Cerebellar cortex (tissue), 1 donor: ENCODE measurements at regions not wholly inside any gene's neighbourhood (a gene's known extent, or its start where the extent isn't known, plus 50 kb on each side); places are given as distances from the start of the nearest gene placed in this dataset.
"Not testable (repeated sequence)": the region's sequence is repeated elsewhere in the genome, so short reads cannot be mapped to it uniquely, and the experiment has no call there.

Source experiments
- DNase-seq: peaks from one replicate; pipeline ENCODE4 v3.0.0-alpha.2; 2015; ENCODE audit warnings: low spot score

DNA sequence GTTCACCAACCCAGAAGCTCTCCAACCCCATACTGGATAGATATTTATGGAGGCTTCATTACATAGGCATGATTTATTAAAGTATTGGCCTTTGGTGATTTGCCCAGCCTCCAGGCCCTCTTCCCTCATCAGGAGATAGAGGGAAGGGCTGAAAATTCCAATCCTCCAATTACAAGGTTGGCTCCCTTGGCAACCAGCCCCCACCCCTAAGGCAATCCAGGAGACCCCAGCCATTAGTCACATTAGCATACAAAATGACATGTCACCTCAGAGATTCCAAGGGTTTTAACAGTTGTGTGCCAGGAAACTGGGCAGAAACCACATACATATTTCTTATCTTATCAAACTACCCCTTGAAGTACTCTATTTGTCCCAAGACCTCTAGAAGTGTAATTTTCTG is 210.0 kb downstream of the HINT1 start:
- DNase-seq: no peak

DNA sequence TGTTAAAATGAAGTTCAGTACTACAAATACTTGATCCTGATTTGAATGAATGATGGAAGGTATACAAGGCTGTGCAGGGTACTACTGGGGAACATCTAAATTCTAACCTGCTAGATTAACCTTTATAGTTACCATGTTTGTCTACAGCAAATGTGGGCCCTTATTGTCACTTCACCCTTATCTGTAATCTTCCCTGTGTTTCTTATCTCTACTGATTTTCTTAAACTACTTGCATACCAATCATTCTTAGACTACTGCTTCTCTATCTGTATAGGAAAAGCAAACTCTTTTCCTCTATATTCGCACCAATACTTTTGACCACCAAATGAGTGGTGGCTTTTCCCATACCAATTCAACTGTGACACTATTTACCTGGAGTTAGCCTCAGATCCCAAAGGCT is 210.7 kb downstream of the HINT1 start:
- DNase-seq: no peak

DNA sequence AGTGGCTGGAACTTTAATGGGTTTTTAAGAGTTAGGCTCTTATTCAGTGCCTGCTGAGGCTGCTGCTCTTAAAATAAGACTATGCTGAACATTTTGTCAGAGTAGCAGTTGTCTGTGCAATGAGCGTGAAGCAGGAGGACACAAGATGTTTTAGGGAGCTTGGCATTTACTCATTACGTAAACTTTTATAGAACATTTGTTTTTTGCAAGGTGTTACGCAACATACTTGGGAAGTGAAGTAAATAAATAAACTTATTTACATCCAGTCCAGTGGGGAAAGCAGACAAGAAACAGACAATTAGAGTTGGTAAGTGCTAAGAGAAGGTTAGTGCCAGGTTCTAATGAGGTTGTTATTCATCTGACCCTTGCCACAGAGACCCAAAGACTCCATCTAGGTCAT is 226.0 kb downstream of the HINT1 start:
- no peak for DNase-seq

DNA sequence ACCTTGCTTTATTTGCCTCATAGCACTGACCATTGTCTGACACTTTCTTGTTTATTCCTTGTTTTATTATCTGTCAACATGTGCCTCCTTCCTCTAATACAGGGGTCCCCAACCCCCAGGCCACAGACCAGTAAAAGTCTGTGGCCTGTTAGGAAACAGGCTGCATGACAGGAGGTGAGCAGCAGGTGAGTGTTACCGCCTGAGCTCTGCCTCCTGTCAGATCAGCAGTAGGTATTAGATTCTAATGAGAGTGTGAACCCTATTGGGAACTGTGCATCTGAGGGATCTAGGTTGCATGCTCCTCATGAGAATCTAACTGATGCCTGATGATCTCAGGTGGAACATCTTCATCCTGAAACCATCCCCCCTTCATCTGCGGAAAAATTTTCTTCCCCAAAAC is 228.0 kb downstream of the HINT1 start:
- DNase-seq: no peak

DNA sequence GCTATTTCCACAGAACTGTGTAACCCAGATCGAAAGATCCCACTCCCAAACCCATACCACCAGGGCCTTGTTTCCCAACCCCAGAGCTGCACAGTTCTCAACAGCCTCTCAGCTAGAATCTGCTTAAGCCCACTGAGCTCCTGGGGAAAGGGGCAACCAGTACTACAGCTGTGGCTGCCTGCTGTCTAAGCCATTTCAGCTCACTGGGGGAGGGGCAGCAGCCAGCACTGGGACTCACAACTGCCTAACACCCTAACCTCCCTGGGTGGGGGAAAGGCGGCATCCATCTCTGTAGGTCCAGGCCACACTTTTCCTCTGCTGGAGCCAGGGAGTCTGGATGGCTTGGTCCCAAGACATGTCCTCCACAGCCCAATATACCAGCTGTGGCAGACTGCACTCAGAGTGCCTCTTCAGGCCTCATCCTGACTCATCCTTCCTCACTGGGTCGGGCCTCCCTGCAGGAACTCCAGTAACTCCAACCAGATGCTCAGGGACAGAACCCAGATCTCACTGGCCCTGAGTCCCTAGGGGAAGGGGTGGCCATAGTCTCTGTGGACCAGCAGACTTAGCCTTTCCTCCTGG is 241.4 kb downstream of the HINT1 start:
- DNase-seq: no peak

DNA sequence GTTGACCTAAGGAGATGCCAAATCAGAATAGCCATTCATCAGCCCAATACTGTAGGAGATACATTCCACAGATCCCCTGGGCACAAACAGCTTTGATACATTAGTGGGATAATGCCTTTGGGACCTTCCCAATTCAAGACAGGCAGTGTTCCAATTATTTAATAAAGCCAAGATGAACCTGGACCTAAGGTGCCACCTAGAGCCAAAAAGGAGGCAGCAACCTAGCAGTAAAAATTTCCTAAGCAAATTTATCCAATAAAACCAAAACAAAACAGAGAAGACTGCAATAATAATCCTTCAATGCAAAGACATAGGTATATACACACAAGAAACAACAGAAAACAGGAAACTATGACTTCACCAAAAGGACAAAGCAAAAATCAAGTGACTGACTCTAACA is 253.0 kb downstream of the HINT1 start:
- DNase-seq: no peak

DNA sequence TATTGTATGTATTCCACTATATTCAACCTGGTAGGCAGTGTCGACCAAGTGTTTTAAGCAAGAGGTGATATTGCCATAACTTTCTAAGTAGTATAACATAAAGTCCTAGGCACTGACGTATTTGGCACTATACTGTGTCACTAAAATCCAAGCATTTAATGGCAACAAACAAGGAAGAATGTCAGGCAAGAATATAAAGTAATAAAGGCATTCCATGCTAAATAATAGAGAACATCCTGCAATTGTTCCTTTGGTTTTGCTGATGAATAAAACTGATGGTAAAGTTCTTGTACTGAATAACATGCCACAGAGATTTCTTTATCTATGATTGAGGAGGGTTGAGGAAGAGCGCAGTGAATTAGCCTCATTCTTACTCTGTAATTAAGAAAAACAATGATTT is 256.9 kb downstream of the HINT1 start:
- no peak for DNase-seq

DNA sequence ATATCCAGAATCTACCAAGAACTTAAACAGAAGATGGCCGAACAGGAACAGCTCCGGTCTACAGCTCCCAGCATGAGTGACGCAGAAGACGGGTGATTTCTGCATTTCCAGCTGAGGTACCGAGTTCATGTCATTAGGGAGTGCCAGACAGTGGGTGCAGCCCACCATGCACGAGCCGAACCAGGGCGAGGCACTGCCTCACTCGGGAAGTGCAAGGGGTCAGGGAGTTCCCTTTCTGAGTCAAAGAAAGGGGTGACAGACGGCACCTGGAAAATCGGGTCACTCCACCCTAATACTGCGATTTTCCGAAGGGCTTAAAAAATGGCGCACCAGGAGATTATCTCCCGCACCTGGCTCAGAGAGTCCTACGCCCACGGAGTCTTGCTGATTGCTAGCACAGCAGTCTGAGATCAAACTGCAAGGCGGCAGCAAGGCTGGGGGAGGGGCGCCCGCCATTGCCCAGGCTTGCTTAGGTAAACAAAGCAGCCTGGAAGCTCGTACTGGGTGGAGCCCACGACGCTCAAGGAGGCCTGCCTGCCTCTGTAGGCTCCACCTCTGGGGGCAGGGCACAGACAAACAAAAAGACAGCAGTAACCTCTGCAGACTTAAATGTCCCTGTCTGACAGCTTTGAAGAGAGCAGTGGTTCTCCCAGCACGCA is 267.4 kb downstream of the HINT1 start:
- not testable (repeated sequence) for DNase-seq

DNA sequence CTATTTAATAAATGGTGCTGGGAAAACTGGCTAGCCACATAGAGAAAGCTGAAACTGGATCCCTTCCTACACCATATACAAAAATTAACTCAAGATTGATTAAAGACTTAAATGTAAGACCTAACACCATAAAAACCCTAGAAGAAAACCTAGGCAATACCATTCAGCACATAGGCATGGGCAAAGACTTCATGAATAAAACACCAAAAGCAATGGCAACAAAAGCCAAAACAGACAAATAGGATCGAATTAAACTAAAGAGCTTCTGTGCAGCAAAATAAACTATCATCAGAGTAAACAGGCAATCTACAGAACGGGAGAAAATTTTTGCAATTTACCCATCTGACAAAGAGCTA is 267.9 kb downstream of the HINT1 start:
- DNase-seq: not testable (repeated sequence)

DNA sequence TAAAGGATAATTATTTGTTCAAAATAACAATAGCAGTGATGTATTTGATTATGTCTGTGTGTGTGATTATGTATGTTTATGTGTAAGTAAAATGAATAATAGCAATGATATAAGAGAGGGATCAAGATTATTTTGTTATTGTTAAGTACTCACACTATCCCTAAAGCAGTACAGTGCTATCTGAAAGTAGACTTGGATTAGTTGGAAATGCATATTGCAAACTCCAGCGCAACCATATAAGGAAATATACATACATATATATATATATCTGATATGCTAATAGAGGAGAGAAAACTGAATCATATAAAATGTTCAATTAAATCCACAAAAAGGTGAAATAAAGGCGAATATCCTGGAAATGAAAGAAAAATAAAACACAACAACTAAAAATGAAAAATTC is 268.4 kb downstream of the HINT1 start:
- no peak for DNase-seq

DNA sequence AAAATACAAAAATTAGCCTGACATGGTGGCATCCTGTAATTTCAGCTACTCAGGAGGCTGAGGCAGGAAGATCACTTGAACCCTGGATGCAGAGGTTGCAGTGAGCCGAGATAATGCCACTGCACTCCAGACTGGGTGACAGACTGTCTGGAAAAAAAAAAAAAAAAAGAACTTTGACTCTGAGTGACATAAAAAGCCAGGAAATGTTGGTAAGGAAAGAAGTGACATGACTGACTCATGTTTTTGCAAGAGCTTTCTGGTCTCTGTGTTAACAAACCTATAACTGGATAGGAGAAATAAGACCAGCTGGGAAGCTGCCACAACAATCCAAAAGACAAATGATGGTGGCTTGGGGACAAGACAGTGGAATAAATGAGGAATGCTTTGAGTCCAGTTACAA is 272.1 kb downstream of the HINT1 start:
- DNase-seq: no peak

DNA sequence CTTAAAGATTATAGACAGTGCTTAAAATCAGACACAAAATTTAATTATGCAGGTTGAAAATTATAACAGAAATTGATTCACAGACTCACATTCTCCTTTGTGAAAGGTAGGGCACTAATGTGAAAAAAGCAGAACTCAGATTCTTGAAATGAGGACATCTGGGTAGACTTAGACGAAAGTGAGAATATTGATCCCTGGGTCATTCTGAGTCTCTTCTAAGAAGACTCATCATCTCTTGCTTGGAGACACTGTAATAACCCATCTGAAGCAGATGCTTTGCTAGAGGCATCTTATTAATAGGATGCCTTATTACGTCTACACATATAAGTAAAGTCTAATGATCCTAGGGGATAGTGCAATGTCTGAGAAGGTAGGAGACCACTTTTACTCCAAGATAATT is 274.4 kb downstream of the HINT1 start:
- DNase-seq: no peak

DNA sequence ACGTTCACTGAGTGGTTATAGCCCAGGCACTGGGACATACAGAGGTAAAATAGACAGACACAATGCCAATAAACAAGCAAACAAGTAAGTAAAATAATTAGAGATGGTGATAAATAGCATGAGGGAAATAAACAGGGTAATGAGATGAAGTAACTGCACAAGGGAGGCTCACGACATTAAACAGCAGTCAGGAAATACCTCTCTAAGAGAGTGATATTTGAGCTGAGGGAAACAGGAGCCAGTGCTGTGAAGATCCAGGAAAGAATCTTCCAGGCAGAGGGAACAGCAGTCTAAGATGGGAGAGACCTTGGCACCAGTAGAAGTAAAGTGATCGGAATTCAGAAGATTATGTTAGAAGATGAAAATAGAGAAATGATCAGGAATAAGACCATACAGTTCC is 279.4 kb downstream of the HINT1 start:
- DNase-seq: no peak

DNA sequence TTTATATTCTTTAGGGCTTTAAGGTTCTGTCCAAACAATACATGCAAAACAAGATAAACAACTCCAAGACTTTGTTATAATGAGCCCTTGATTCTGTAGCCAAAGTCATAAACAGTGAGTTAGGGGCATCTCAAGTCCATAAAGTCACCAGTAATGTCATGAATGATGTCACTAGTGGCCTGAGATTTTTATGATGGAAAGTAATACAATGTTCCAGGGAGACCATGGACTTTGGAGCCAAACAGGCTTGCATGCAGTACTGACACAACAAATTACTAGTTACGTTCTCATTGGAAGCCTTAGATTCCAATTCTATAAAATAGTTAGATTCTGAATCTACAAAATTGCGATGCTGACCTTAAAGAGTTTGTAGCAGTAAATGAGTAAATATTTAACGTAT is 280.0 kb downstream of the HINT1 start:
- DNase-seq: no peak

DNA sequence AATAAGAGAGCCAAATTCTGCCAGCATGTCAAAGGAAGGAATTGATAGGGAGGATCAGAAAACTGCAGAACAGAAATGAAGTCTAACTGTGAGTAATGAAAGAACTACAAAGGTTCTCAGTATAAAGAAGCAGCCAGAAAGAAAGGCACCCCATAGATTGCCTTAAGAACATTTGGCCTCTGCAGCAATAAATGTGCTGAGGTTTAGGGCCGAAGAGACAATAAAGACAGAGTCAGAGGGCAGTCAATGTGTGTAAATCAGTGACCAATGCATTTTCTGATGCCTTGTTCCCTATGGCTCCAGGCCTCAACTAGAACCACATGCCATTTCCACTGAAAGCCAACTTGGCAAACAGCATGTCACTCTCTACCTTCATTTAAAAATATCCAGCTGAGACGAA is 281.0 kb downstream of the HINT1 start:
- DNase-seq: no peak

DNA sequence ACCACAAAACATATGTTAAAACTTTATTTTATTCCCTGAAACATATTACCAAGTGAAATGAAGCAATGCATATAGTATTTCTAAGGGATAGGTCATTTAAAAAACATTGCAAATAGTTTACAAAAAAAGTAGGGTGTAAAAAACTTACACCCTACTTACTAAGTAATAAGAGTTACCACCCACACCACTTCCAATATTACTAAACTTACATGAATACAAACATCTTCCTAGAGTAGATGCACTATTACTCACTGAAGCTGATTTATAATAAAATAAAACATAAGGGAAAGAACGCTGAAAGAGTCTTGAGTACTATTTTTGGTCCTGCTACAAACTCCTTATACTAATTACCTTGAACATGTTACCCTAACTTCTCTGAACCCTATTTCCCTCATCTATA is 289.4 kb downstream of the HINT1 start:
- no peak for DNase-seq

DNA sequence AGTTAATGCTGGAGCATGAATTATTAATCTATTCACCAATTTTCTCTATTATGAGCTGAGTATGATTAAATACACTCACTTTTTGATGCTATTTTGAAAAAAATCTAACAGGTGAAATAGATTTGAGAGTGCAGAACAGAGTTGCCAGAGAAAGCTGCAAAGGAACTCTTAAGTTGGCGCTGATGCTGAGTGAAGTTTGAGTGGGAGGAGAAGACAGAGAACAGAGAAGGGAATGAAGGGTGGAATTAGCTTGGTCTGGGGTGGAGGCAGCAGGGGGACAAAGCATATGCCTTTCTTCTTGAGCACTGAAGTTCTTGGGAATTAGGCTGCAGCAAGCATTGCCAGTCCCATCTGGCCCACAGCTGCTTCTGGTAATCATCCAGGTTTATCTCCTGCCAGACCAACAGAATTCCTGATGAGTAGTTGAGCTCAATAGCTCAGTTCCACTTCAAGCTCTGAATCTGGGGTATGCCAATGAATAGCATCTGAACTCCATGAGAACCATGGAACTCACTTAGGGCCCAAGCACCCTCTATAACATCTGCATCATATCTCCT is 290.1 kb downstream of the HINT1 start:
- no peak for DNase-seq

DNA sequence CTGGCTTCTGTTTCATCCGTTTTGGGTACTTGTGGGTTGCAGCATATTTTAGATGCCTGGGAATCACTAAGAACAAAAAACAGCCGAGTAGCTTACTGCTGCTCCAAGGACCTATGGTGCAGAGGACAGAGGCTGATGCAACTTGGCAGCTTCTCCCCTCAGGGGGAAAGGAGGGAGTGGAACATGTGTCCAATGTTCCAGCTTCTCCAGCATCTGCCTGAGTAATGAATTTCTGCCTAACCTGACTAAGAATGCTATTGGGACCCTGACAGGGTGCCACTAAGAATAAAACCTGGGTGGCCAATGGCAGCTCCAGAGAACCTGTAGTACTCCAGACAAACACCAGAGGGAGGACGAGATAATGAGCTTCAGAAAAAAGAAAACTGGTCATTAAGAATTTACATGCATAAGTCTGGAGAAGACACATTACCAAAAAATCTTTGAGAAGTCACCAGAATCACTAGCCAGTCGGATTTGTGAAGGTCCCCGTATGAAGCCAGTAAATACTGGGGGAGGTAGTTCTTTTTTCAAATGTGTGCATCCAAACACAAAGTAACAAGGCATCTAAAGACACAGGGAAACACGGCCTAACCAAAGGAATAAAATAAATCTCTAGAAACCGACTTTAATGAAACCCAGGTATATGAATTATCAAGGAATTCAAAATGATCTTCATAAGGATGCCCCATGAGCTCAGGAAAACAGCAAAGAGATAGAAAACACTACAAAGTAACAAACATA is 293.5 kb downstream of the HINT1 start:
- no peak for DNase-seq

DNA sequence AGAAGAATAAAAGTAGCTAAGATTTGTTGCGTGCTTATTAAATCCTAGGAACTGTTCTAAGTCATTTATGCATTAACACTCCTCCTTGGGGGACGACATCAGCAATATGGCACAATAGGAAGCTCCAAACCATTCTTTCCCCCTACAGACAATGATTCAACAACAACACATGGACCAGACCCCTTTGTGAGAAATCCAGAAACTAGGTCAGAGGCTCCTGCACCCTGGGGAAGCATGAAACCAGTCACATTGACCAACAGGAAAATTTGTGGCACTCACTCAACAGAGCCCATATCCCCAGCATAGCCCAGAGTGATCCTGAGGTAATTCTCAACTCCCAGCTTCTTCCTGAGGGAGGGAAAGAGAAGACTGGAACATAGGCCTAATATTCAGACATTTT is 294.4 kb downstream of the HINT1 start:
- DNase-seq: no peak

DNA sequence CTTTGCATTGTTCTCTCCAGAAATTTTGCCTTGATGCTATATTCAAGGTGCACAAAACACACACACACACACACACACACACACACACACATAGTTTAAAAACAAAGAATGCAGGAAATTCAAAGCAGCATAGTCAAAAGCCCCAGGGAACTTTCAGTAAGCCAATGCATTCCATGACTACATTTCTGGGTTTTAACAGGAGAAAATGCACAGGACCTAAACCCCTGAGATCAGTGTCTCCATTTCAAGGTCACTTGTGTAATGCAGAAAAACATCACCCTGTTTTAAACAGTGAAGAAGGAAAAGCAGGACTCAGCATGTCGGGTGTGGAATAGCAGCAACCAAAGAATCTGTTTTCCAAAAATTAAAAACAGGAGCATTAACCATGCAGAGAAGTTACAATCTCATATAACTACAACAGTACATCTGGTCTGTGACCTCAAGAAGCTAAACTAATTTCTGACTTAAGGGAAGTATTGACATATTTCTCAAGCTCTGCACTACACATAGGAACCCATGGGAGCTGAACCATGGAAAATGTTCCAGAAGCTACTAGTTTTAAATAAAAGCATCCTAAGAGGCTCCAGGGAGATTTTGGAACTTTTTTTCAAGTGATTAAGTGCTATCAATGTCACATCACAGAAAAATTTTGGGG is 296.7 kb downstream of the HINT1 start:
- DNase-seq: no peak

DNA sequence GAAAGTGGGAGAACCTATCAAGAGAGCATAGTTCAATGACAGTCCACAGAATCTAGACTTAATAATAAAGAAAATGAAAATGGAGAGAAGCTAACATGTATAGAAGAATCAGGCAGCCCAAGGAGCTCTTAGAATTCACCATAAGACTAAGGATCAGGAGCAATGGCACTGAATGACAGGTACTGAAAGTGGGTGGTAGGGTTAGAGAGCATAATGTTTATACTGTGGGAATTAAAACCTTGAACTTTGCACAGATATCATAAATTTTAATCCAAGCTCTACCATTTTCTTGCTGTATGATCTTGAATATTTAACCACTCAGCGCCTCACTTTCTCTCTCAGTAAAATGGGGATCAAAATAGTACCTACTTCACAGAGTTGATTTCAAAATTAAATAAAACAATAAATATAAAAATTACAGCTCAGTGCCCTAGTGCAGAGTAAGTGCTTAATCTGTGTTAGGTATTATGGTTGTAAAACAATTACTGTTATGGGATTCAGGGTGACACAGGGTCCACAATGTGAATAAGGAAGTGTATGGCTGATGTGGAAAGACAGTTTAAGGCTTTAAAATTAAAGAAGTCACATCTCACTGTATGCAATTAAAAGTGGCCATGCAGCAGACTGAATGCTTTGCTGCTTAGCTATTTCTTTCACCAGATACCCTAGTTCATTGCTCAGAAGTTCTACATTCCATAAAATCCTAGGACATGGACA is 319.8 kb downstream of the HINT1 start:
- no peak for DNase-seq
